ENCODE measurements at regions not wholly inside any gene's neighbourhood (a gene's known extent, or its start where the extent isn't known, plus 50 kb on each side); places are given as distances from the start of the nearest gene placed in this dataset.

GRCh38 chr16:6929868-6930267, 402.8 kb upstream of the RBFOX1 start:
- DNase-seq (ENCODE audit: low spot score), result no peak

- DNase-seq (ENCODE audit: low spot score), result no peak
These were observed 405.9 kb upstream of the RBFOX1 start for GRCh38 chr16:6926762-6927161.

DNA sequence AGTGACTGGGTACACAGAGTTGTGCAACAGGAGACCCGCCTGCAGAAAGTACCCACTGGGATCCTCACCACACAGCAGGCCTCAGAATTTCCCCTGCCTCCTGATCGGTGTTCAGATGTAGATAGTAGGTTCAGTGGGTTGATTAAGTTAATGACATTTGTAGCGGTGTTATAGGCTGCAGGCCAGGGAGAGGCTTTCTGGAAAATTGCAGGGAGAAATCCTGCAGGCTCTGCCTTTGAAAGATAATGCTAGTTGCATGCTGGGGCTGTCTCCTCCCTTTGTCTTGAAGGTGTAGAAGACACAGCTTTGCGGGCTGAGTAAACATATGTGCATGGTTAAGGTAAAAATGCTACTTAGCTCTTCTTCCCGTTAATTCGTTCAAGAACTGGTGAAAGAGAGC, 406.3 kb upstream of the RBFOX1 start:
- no peak for DNase-seq (ENCODE audit: low spot score)

GRCh38 chr16:6918646-6919045, 414.0 kb upstream of the RBFOX1 start:
- no peak for DNase-seq (ENCODE audit: low spot score)

GRCh38 chr16:6916946-6917345, 415.7 kb upstream of the RBFOX1 start:
- DNase-seq (ENCODE audit: low spot score), result no peak

DNA sequence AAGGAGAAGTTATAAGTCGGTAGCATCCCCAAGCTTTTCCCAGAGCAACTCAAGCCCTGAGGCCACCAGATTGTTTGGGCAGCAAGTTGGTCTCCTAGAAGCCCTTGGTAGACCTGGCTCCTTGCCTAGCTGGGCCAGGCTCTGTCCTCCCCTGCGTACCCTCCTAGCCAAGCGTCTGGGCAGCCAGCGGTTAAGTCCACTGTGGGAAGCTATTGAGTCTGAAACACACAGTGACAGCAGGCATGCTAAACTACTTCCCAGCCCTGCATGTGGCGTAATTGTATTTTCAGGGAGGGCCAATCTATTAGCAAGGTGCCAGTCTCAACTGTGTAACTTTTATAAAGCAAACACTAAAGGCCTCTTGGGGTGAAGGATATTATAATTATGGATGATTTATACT, 419.1 kb upstream of the RBFOX1 start:
- DNase-seq (ENCODE audit: low spot score), result no peak

DNA sequence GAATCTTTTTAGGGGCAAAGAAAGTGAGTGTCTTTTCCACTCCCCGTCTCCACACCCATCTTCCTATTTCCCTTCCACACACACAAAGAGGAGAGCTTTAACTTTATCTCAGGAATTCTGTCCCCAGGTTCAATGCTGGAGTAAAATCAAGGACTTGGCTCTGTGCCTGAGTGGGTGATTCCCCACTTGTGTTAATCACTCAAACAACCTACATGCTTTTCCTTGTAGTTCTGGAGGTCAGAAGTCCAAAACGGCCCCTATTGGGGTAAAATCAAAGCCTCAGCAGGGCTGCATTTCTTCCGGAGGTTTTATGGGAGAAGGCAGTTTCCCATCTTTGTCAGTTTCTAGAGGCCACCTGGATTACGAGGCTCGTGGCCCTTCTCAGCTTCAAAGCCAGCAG, 422.3 kb upstream of the RBFOX1 start:
- no peak for DNase-seq (ENCODE audit: low spot score)

- no peak for DNase-seq (ENCODE audit: low spot score)
These were observed 427.0 kb upstream of the RBFOX1 start for GRCh38 chr16:6905601-6906000.

- no peak for DNase-seq (ENCODE audit: low spot score)
These were observed 429.0 kb upstream of the RBFOX1 start for GRCh38 chr16:6903671-6904070.

- DNase-seq (ENCODE audit: low spot score), result no peak
These were observed 433.7 kb upstream of the RBFOX1 start for GRCh38 chr16:6898896-6899295.

- DNase-seq (ENCODE audit: low spot score), result no peak
These were observed 434.7 kb upstream of the RBFOX1 start for GRCh38 chr16:6897876-6898485.

DNA sequence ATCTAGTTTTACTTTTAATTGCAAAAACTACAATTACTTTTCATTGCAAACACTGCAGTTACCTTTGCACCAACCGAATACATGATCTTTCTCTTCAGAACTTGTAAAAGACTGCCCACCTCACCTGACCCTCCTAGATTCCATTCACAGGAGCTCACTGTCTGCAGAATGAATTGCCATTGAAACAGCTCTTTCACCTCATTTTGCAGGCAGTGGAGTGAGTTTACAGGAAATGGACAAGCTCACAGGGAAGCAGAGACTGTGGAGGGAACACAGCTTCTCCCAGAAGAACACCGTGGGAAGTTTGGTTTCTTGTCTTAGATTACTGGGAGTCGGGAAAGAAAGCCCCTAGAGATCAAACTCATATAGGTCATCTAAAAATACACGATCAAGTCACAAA, 439.7 kb upstream of the RBFOX1 start:
- no peak for DNase-seq (ENCODE audit: low spot score)

DNA sequence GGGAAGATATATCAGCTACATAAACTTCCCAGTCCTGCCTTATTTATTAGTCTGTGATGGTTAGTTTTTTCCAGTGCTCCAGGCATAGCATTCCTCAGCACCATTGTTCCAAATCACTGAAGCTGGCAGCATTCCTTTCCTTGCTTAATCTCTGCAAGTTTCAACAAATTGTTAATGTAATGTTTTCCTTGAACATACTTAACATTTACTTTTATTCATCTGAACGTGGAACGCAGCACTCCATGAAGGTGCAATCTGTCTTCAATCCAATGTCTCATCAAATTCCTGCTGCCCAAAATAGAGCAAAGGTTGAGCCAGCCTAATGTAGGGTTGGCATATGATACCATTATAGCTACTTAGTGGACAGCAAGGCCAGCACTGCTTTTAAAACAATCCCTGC, 441.1 kb upstream of the RBFOX1 start:
- no peak for DNase-seq (ENCODE audit: low spot score)

GRCh38 chr16:6888531-6888930, 444.1 kb upstream of the RBFOX1 start:
- DNase-seq (ENCODE audit: low spot score), result no peak

DNA sequence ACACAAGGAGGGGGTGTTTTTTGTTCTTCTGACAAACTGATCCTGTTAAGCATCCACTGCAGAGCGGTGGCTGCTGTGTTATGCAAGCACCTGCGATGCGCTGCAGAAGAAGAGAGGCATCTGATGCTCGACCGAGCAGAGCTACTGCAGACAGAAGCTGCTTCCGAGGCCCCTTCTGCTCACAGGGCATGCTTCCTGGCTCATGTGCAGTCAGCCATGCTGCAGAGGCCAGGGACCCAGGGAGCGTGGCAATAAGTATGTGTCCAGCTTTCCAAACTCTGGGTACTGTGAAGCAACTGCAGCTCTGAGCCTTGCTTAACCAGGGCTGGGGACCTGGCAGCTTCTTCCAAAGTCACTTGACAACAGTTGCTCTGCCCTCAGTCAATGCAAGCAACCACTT, 448.6 kb upstream of the RBFOX1 start:
- no peak for DNase-seq (ENCODE audit: low spot score)

- no peak for DNase-seq (ENCODE audit: low spot score)
These were observed 452.4 kb upstream of the RBFOX1 start for GRCh38 chr16:6880263-6880662.

- no peak for DNase-seq (ENCODE audit: low spot score)
These were observed 468.0 kb upstream of the RBFOX1 start for GRCh38 chr16:6864671-6865070.

- DNase-seq (ENCODE audit: low spot score), result no peak
These were observed 468.4 kb upstream of the RBFOX1 start for GRCh38 chr16:6864244-6864643.

DNA sequence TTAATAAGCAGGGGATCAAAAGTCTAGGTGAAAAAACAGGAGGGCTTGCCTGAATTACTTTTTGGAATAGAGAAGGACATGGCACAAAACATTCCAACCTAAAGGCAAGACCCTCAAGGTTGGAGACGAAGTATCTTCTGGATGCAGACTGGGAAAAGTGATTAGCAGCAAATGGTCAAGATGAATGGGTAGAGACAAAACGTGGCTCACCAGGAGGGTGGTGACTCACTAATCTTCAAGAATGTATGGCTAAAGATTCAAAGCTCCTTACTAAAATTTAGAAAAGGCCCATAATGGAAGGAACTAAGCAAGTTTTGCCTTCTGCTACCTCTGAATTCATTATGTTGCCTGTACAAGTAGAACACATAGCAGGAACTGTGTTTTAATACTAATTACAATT, 469.5 kb upstream of the RBFOX1 start:
- no peak for DNase-seq (ENCODE audit: low spot score)

GRCh38 chr16:6861815-6862477, 470.7 kb upstream of the RBFOX1 start:
- no peak for DNase-seq (ENCODE audit: low spot score)

- DNase-seq (ENCODE audit: low spot score), result no peak
These were observed 471.4 kb upstream of the RBFOX1 start for GRCh38 chr16:6861135-6861814.

DNA sequence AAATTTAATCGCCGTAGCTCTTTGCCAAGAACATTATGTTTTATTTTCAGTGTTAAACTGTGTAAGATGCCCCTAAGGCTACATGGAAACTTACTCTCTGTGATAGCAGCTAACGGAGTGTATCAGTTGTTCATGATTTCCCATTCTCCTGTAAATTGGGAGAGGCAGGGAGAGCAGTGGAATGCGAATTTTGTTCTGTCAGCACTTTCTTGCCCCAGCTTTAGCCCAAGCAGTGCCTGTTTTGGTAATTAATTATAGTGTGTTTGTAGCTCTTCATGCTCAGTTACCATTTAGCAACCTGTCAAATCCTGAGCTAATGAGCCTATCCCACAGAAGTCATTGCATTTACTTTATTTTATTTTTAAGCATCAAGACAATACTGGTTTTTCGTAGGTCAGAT, 475.1 kb upstream of the RBFOX1 start:
- no peak for DNase-seq (ENCODE audit: low spot score)

GRCh38 chr16:6856578-6856977, 476.1 kb upstream of the RBFOX1 start:
- no peak for DNase-seq (ENCODE audit: low spot score)

GRCh38 chr16:6853565-6853964, 479.1 kb upstream of the RBFOX1 start:
- no peak for DNase-seq (ENCODE audit: low spot score)

Data from CD4-positive, alpha-beta T cell treated with Interleukin-6 at 100 ng/mL for 8 hours (primary cell).